Motor neuron (in vitro differentiated cells): ENCODE measurements at regions not wholly inside any gene's neighbourhood (a gene's known extent, or its start where the extent isn't known, plus 50 kb on each side); places are given as distances from the start of the nearest gene placed in this dataset.

Experiments
- ATAC-seq, 8 experiments: fragments of 200-7000 bp; cut with Tn5 transposase; replicated peaks in 6 of 8; 2 replicates each; pipeline ENCODE4 v1.8.0; 2021; ENCODE audit warnings: mild to moderate bottlenecking in 8 of 8, moderate library complexity in 8 of 8
- H3K27ac ChIP-seq, 2 donors: fragments of 250-450 bp; sonication (Bioruptor Pico); 2 replicates each; pipeline ENCODE4 v1.9.0; 2021; ENCODE audit warnings: antibody characterized with exemption in 2 of 2, mild to moderate bottlenecking in 2 of 2, moderate library complexity in 1 of 2
- H3K4me1 ChIP-seq, 2 donors: fragments of 250-450 bp; sonication (Bioruptor Pico); replicated peaks in 1 of 2; 2 replicates each; pipeline ENCODE4 v1.6.1; 2021; ENCODE audit warnings: antibody characterized with exemption in 2 of 2, mild to moderate bottlenecking in 2 of 2, moderate library complexity in 1 of 2
- H3K4me3 ChIP-seq, 5 donors: fragments of 250-450 bp; sonication (Bioruptor Pico); 2 replicates each; pipeline ENCODE4 v1.9.0; 2021; ENCODE audit warnings: antibody characterized with exemption in 5 of 5, mild to moderate bottlenecking in 5 of 5, moderate library complexity in 4 of 5
- WGBS, 10 experiments: fragments of 450-650 bp; shearing (Covaris generic); methylation state at CpG; one replicate each; pipeline ENCODE4 v1.0.0; 2022; 5-methylcytosine and 5-hydroxymethylcytosine counted together
- in situ Hi-C, 9 experiments: fragments of 400-800 bp; cut with MboI; loops; one replicate each; pipeline ENCODE4 v1.15.0; 2021; ENCODE audit warnings: low sequenced_read_pairs in 9 of 9, low pct_unique_long_range_greater_than_20kb in 2 of 9; ENCODE audit not compliant: unreplicated experiment in 9 of 9

- 50 to 100% (median 94%) methylated on average over 1 to 5 of the region's 5 CpGs; no CpG with 5 or more reads in 3 of the 10 experiments for WGBS, 10 experiments
- in situ Hi-C loops: no loop called here
- no peak for ATAC-seq
- no peak overlapping the region for H3K27ac ChIP-seq
- H3K4me1 ChIP-seq: peaks cover 0 to 4% of the 10 kb centered on the region in 2 donors
- H3K4me3 ChIP-seq: no peak overlapping the region
Measured at GRCh38 chr13:44818016-44818415, 171.3 kb downstream of the NUFIP1 start.

GRCh38 chr13:44817131-44817671, 172.1 kb downstream of the NUFIP1 start:
- H3K4me3 ChIP-seq: no peak overlapping the region
- H3K4me1 ChIP-seq: peaks cover 0 to 4% of the 10 kb centered on the region in 2 donors
- H3K27ac ChIP-seq: no peak overlapping the region
- in situ Hi-C loops: no loop called here
- ATAC-seq: no peak
- 33 to 100% (median 71%) methylated on average over 1 to 3 of the region's 5 CpGs; no CpG with 5 or more reads in 2 of the 10 experiments for WGBS, 10 experiments

GRCh38 chr13:44816701-44817100, 172.6 kb downstream of the NUFIP1 start:
- 60 to 100% (median 88%) methylated on average over 1 of the region's 1 CpG; no CpG with 5 or more reads in 3 of the 10 experiments for WGBS, 10 experiments

GRCh38 chr13:44815623-44816022, 173.6 kb downstream of the NUFIP1 start:
- Histone ChIP-seq H3K4me3 (no peak overlapping the region), H3K4me1 (peaks cover 0 to 4% of the 10 kb centered on the region in 2 donors), H3K27ac (no peak overlapping the region)
- peak; percentile 76 to 98 (median 91) for ATAC-seq
- in situ Hi-C loops: no loop called here
- 0 to 50% methylated on average over 1 of the region's 5 CpGs; no CpG with 5 or more reads in 8 of the 10 experiments for WGBS, 10 experiments

More at GRCh38 chr13:44816701-44817100, 172.6 kb downstream of the NUFIP1 start:
- Histone ChIP-seq H3K4me3 (no peak overlapping the region), H3K27ac (no peak overlapping the region), H3K4me1 (peaks cover 0 to 4% of the 10 kb centered on the region in 2 donors)
- in situ Hi-C loops: no loop called here
- ATAC-seq: no peak

- in situ Hi-C loops: no loop called here
- Histone ChIP-seq H3K27ac (no peak overlapping the region), H3K4me3 (no peak overlapping the region), H3K4me1 (peaks cover 0 to 4% of the 10 kb centered on the region in 2 donors)
- ATAC-seq: no peak
- 40 to 100% (median 79%) methylated on average over 1 to 2 of the region's 2 CpGs; no CpG with 5 or more reads in 3 of the 10 experiments for WGBS, 10 experiments
Measured at GRCh38 chr13:44814836-44815235, 174.4 kb downstream of the NUFIP1 start.

GRCh38 chr13:44814161-44814560, 175.1 kb downstream of the NUFIP1 start:
- Histone ChIP-seq H3K27ac (no peak overlapping the region), H3K4me1 (peaks cover 0 to 4% of the 10 kb centered on the region in 2 donors), H3K4me3 (no peak overlapping the region)
- WGBS, 10 experiments: 90 to 100% (median 100%) methylated on average over 1 to 2 of the region's 2 CpGs; no CpG with 5 or more reads in 4 of the 10 experiments
- in situ Hi-C loops: no loop called here
- ATAC-seq: no peak

GRCh38 chr13:44812818-44813217, 176.5 kb downstream of the NUFIP1 start:
- 28 to 96% (median 89%) methylated on average over 2 to 3 of the region's 3 CpGs; no CpG with 5 or more reads in 1 of the 10 experiments for WGBS, 10 experiments
- Histone ChIP-seq H3K27ac (no peak overlapping the region), H3K4me3 (no peak overlapping the region), H3K4me1 (peaks cover 0 to 4% of the 10 kb centered on the region in 2 donors)
- ATAC-seq: no peak
- in situ Hi-C loops: no loop called here

GRCh38 chr13:44810061-44810840, 179.0 kb downstream of the NUFIP1 start:
- peak in 3 of 8 experiments; percentile 19 to 38 (median 24) for ATAC-seq

GRCh38 chr13:44809190-44809589, 180.1 kb downstream of the NUFIP1 start:
- no peak overlapping the region for H3K27ac ChIP-seq
- in situ Hi-C loops: no loop called here
- 60 to 100% (median 88%) methylated on average over 1 to 7 of the region's 9 CpGs; no CpG with 5 or more reads in 2 of the 10 experiments for WGBS, 10 experiments
- no peaks in the 10 kb centered on the region for H3K4me1 ChIP-seq
- H3K4me3 ChIP-seq: no peak overlapping the region
- peak in 2 of 8 experiments; percentile 48 to 94 for ATAC-seq

More at GRCh38 chr13:44810061-44810840, 179.0 kb downstream of the NUFIP1 start:
- in situ Hi-C loops: no loop called here
- Histone ChIP-seq H3K4me3 (no peak overlapping the region), H3K4me1 (peaks cover 0 to under 1% of the 10 kb centered on the region in 2 donors), H3K27ac (no peak overlapping the region)
- 65 to 90% (median 76%) methylated on average over 2 to 5 of the region's 5 CpGs; no CpG with 5 or more reads in 3 of the 10 experiments for WGBS, 10 experiments

- Histone ChIP-seq H3K4me1 (no peaks in the 10 kb centered on the region), H3K27ac (no peak overlapping the region), H3K4me3 (no peak overlapping the region)
- in situ Hi-C loops: no loop called here
- 50 to 100% (median 73%) methylated on average over 1 of the region's 1 CpG; no CpG with 5 or more reads in 6 of the 10 experiments for WGBS, 10 experiments
- no peak for ATAC-seq
Measured at GRCh38 chr13:44808185-44808584, 181.1 kb downstream of the NUFIP1 start.

- H3K27ac ChIP-seq: no peak overlapping the region
- no peaks in the 10 kb centered on the region for H3K4me1 ChIP-seq
- 10 to 100% (median 92%) methylated on average over 1 to 5 of the region's 5 CpGs; no CpG with 5 or more reads in 2 of the 10 experiments for WGBS, 10 experiments
- ATAC-seq: peak in 3 of 8 experiments; percentile 67 to 88 (median 84)
- H3K4me3 ChIP-seq: no peak overlapping the region
- in situ Hi-C loops: no loop called here
Measured at GRCh38 chr13:44807449-44808034, 181.7 kb downstream of the NUFIP1 start.

GRCh38 chr13:44806826-44807225, 182.4 kb downstream of the NUFIP1 start:
- 37 to 90% (median 76%) methylated on average over 4 to 8 of the region's 10 CpGs; no CpG with 5 or more reads in 5 of the 10 experiments for whole genome bisulfite sequencing, 10 experiments
- H3K4me3 ChIP-seq: no peak overlapping the region
- no peaks in the 10 kb centered on the region for H3K4me1 ChIP-seq
- no peak for ATAC-seq
- in situ Hi-C loops: no loop called here
- no peak overlapping the region for H3K27ac ChIP-seq

- ATAC-seq: no peak
- in situ Hi-C loops: no loop called here
Measured at GRCh38 chr13:44805585-44805984, 183.7 kb downstream of the NUFIP1 start.

More at GRCh38 chr13:44805585-44805984, 183.7 kb downstream of the NUFIP1 start:
- 62 to 100% (median 83%) methylated on average over 1 to 5 of the region's 5 CpGs; no CpG with 5 or more reads in 2 of the 10 experiments for WGBS, 10 experiments
- Histone ChIP-seq H3K4me1 (no peaks in the 10 kb centered on the region), H3K27ac (no peak overlapping the region), H3K4me3 (no peak overlapping the region)
